Stimulated activated CD4-positive, alpha-beta T cell treated with anti-CD3 and anti-CD28 coated beads, TNF-alpha, amount 100 ng/mL, for 24 hours (primary cell): ENCODE measurements at regions not wholly inside any gene's neighbourhood (a gene's known extent, or its start where the extent isn't known, plus 50 kb on each side); places are given as distances from the start of the nearest gene placed in this dataset.
"Not testable (repeated sequence)": the region's sequence is repeated elsewhere in the genome, so short reads cannot be mapped to it uniquely, and the experiment has no call there.

Experiments
- DNase-seq, 3 experiments: peaks; one replicate each; pipeline ENCODE4 v3.0.0-alpha.2; 2020; ENCODE audit warnings: low read depth in 3 of 3

- no peak for DNase-seq
Observed at GRCh38 chr2:66031236-66031635, 403.7 kb upstream of the MEIS1 start.

- no peak for DNase-seq
Observed at GRCh38 chr2:66030553-66030952, 404.4 kb upstream of the MEIS1 start.

GRCh38 chr2:66024391-66024790, 410.5 kb upstream of the MEIS1 start:
- no peak for DNase-seq

- DNase-seq, result no peak
Observed at GRCh38 chr2:66021296-66021695, 413.6 kb upstream of the MEIS1 start.

- DNase-seq, result no peak
Observed at GRCh38 chr2:66017763-66018162, 417.2 kb upstream of the MEIS1 start.

GRCh38 chr2:66014450-66014849, 420.5 kb upstream of the MEIS1 start:
- DNase-seq, result no peak

GRCh38 chr2:66013456-66013855, 421.5 kb upstream of the MEIS1 start:
- DNase-seq, result no peak

GRCh38 chr2:66003931-66004330, 431.0 kb upstream of the MEIS1 start:
- no peak for DNase-seq

GRCh38 chr2:66001538-66001937, 433.4 kb upstream of the MEIS1 start:
- no peak for DNase-seq

- DNase-seq, result no peak
Observed at GRCh38 chr2:66000901-66001300, 434.0 kb upstream of the MEIS1 start.

- DNase-seq, result no peak
Observed at GRCh38 chr2:65999796-66000195, 435.1 kb upstream of the MEIS1 start.

GRCh38 chr2:65999103-65999502, 435.8 kb upstream of the MEIS1 start:
- no peak for DNase-seq

- DNase-seq, result no peak
Observed at GRCh38 chr2:65997961-65998360, 437.0 kb upstream of the MEIS1 start.

- DNase-seq, result no peak
Observed at GRCh38 chr2:65992198-65992554, 442.7 kb upstream of the MEIS1 start.

GRCh38 chr2:65991381-65992197, 443.3 kb upstream of the MEIS1 start:
- no peak for DNase-seq

- DNase-seq, result no peak
Observed at GRCh38 chr2:65985986-65986385, 448.9 kb upstream of the MEIS1 start.

GRCh38 chr2:65980531-65980930, 454.4 kb upstream of the MEIS1 start:
- DNase-seq, result no peak

- no peak for DNase-seq
Observed at GRCh38 chr2:65979446-65979845, 455.5 kb upstream of the MEIS1 start.

- DNase-seq, result no peak
Observed at GRCh38 chr2:65974067-65974723, 460.7 kb upstream of the MEIS1 start.

GRCh38 chr2:65969161-65969560, 465.8 kb upstream of the MEIS1 start:
- DNase-seq, result no peak

- not testable (repeated sequence) for DNase-seq
Observed at GRCh38 chr2:65963303-65963702, 471.6 kb upstream of the MEIS1 start.

GRCh38 chr2:65960953-65961352, 474.0 kb upstream of the MEIS1 start:
- DNase-seq, result no peak

- no peak for DNase-seq
Observed at GRCh38 chr2:65957886-65958285, 477.0 kb upstream of the MEIS1 start.

- DNase-seq, result no peak
Observed at GRCh38 chr2:65957454-65957853, 477.5 kb upstream of the MEIS1 start.
